Loucy (cell line): ENCODE measurements at regions not wholly inside any gene's neighbourhood (a gene's known extent, or its start where the extent isn't known, plus 50 kb on each side); places are given as distances from the start of the nearest gene placed in this dataset.

Experiments used
- EZH2phosphoT487 ChIP-seq: fragments of 200-600 bp; IDR thresholded peaks from 2 replicates; pipeline ENCODE4 v1.6.1; 2018; ENCODE audit warnings: antibody characterized with exemption, mild to moderate bottlenecking, moderate library complexity, borderline replicate concordance
- TF ChIP-seq, protein P1 (sequence below): fragments of 200-600 bp; sonication (generic); conservative IDR thresholded peaks from 2 replicates; pipeline ENCODE4 v1.5.1; 2014; ENCODE audit warnings: mild to moderate bottlenecking, antibody characterized with exemption, low read length

DNA sequence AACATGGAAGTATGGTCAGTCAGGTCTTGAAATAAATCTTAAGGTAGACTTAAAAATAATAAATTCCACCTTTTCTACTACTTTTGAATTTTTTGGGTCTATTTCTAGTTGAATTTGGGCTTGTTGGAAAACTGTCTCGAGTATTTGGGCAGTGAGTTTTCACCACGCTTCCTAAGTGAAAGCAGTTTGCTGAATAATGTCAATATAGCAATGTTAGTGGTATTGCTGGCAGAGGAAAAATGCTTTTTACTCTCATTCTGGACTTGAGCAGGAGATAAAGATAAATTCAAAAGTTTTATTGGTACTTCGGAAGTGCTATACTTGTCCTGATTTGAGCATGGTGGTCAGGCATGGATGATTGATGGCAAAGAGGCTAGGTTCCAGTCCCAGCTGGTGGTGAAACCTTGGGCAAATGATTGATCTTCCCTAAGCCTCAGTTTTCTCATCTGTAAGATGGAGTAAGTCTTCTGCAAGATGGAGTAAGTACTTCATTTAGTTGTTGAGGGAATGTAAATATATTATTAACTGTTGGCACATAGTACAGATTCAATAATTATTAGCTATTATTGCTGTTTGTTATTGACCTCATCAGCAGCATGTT, 503.5 kb upstream of the ZEB2 start:
- TF ChIP-seq, protein P1, sequence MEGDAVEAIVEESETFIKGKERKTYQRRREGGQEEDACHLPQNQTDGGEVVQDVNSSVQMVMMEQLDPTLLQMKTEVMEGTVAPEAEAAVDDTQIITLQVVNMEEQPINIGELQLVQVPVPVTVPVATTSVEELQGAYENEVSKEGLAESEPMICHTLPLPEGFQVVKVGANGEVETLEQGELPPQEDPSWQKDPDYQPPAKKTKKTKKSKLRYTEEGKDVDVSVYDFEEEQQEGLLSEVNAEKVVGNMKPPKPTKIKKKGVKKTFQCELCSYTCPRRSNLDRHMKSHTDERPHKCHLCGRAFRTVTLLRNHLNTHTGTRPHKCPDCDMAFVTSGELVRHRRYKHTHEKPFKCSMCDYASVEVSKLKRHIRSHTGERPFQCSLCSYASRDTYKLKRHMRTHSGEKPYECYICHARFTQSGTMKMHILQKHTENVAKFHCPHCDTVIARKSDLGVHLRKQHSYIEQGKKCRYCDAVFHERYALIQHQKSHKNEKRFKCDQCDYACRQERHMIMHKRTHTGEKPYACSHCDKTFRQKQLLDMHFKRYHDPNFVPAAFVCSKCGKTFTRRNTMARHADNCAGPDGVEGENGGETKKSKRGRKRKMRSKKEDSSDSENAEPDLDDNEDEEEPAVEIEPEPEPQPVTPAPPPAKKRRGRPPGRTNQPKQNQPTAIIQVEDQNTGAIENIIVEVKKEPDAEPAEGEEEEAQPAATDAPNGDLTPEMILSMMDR = no peak
- no peak for TF ChIP-seq EZH2phosphoT487
